ENCODE measurements at regions not wholly inside any gene's neighbourhood (a gene's known extent, or its start where the extent isn't known, plus 50 kb on each side); places are given as distances from the start of the nearest gene placed in this dataset.

DNA sequence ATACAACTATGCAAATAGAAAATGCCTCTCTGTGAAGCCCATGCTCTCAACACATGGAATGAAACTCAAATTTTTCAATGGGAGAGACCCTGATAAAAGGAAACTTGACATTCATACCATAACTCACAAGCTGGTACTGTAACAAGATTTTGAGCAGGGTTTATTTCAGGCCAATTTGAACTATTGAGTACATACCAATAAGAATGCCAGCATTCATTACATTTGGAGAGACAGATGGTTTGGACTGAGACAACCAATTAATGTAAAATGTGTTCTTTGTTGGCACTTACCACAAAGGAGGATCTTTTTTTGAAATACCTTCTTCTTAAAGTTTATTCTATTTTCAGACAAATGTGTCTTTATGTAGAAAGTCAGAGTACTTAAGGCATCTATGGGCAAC is 1357.0 kb upstream of the GOT2 start:
- in situ Hi-C loops (cut with HindIII; ENCODE audit: extremely low pct_ligation_motif_present, low pct_unique_long_range_greater_than_20kb): no loop called here
- ATAC-seq: no peak
- no peak overlapping the region for H3K4me2 ChIP-seq (ENCODE audit: low read depth, low read length)

More for the DNA sequence above, 1357.0 kb upstream of the GOT2 start:
- Histone ChIP-seq H3K36me3 (replicated peaks in 1 of 2; ENCODE audit: control insufficient read depth in 1 of 2, insufficient read depth in 2 of 2, low read length in 2 of 2) (no peaks in the 10 kb centered on the region), H3K4me3 (replicated peaks in 1 of 3; ENCODE audit: insufficient read depth in 1 of 3, low read depth in 2 of 3, low read length in 3 of 3) (no peak overlapping the region), H3K27ac (ENCODE audit: extremely low read length, insufficient read depth, low read length) (no peak overlapping the region), H3K9me3 (ENCODE audit: low read length) (peaks cover 59% of the 10 kb centered on the region), H3K27me3 (ENCODE audit: control insufficient read depth in 1 of 2, insufficient read depth in 2 of 2, low read length in 2 of 2) (no peaks in the 10 kb centered on the region), H3K4me1 (ENCODE audit: insufficient read depth, low read length) (no peaks in the 10 kb centered on the region), H3K9ac (ENCODE audit: insufficient read depth, low read depth, low read length) (no peak overlapping the region), H4K20me1 (ENCODE audit: insufficient read depth, low read length) (no peaks in the 10 kb centered on the region), H3K79me2 (ENCODE audit: insufficient read depth, low read length) (no peaks in the 10 kb centered on the region), H2AFZ (ENCODE audit: low read length) (no peak overlapping the region)
- ChIA-PET CTCF (ENCODE audit: low intra/inter-chr PET ratio, low total read pairs) (no interaction called here), POLR2A (no interaction called here)
- FAIRE-seq: no peak
- TF ChIP-seq ATAD3A (CRISPR knock-in tag; IDR thresholded peaks at IDR 0.05): no peak
- no peak for TF ChIP-seq RAD51 (IDR thresholded peaks at IDR 0.05; ENCODE audit: borderline replicate concordance)
- no peak for TF ChIP-seq ZNF562 (CRISPR knock-in tag; IDR thresholded peaks at IDR 0.05; ENCODE audit: borderline replicate concordance)
- TF ChIP-seq, protein P1, sequence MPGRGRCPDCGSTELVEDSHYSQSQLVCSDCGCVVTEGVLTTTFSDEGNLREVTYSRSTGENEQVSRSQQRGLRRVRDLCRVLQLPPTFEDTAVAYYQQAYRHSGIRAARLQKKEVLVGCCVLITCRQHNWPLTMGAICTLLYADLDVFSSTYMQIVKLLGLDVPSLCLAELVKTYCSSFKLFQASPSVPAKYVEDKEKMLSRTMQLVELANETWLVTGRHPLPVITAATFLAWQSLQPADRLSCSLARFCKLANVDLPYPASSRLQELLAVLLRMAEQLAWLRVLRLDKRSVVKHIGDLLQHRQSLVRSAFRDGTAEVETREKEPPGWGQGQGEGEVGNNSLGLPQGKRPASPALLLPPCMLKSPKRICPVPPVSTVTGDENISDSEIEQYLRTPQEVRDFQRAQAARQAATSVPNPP (CRISPR knock-in tag; IDR thresholded peaks at IDR 0.05): no peak
- TF ChIP-seq ZNF660 (CRISPR knock-in tag; IDR thresholded peaks at IDR 0.05; ENCODE audit: borderline replicate concordance, low read depth): no peak
- TF ChIP-seq ZNF747 (CRISPR knock-in tag; IDR thresholded peaks at IDR 0.05; ENCODE audit: borderline replicate concordance): no peak
- no peak for TF ChIP-seq CCAR2 (optimal IDR thresholded peaks at IDR 0.05; ENCODE audit: low read depth, low read length)
- TF ChIP-seq SMARCC2 (IDR thresholded peaks at IDR 0.05): no peak
- TF ChIP-seq ZNF558 (CRISPR knock-in tag; IDR thresholded peaks at IDR 0.05; ENCODE audit: borderline replicate concordance): no peak
- TF ChIP-seq, protein P2, sequence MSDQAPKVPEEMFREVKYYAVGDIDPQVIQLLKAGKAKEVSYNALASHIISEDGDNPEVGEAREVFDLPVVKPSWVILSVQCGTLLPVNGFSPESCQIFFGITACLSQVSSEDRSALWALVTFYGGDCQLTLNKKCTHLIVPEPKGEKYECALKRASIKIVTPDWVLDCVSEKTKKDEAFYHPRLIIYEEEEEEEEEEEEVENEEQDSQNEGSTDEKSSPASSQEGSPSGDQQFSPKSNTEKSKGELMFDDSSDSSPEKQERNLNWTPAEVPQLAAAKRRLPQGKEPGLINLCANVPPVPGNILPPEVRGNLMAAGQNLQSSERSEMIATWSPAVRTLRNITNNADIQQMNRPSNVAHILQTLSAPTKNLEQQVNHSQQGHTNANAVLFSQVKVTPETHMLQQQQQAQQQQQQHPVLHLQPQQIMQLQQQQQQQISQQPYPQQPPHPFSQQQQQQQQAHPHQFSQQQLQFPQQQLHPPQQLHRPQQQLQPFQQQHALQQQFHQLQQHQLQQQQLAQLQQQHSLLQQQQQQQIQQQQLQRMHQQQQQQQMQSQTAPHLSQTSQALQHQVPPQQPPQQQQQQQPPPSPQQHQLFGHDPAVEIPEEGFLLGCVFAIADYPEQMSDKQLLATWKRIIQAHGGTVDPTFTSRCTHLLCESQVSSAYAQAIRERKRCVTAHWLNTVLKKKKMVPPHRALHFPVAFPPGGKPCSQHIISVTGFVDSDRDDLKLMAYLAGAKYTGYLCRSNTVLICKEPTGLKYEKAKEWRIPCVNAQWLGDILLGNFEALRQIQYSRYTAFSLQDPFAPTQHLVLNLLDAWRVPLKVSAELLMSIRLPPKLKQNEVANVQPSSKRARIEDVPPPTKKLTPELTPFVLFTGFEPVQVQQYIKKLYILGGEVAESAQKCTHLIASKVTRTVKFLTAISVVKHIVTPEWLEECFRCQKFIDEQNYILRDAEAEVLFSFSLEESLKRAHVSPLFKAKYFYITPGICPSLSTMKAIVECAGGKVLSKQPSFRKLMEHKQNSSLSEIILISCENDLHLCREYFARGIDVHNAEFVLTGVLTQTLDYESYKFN (CRISPR knock-in tag; conservative IDR thresholded peaks at IDR 0.05): no peak
- no peak for TF ChIP-seq ZNF790 (CRISPR knock-in tag; IDR thresholded peaks at IDR 0.05; ENCODE audit: borderline replicate concordance)
- TF ChIP-seq, protein P3, sequence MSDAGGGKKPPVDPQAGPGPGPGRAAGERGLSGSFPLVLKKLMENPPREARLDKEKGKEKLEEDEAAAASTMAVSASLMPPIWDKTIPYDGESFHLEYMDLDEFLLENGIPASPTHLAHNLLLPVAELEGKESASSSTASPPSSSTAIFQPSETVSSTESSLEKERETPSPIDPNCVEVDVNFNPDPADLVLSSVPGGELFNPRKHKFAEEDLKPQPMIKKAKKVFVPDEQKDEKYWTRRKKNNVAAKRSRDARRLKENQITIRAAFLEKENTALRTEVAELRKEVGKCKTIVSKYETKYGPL (CRISPR knock-in tag; IDR thresholded peaks at IDR 0.05): no peak
- no peak for TF ChIP-seq RFXAP (CRISPR knock-in tag; IDR thresholded peaks at IDR 0.05; ENCODE audit: borderline replicate concordance)
- TF ChIP-seq, protein P4, sequence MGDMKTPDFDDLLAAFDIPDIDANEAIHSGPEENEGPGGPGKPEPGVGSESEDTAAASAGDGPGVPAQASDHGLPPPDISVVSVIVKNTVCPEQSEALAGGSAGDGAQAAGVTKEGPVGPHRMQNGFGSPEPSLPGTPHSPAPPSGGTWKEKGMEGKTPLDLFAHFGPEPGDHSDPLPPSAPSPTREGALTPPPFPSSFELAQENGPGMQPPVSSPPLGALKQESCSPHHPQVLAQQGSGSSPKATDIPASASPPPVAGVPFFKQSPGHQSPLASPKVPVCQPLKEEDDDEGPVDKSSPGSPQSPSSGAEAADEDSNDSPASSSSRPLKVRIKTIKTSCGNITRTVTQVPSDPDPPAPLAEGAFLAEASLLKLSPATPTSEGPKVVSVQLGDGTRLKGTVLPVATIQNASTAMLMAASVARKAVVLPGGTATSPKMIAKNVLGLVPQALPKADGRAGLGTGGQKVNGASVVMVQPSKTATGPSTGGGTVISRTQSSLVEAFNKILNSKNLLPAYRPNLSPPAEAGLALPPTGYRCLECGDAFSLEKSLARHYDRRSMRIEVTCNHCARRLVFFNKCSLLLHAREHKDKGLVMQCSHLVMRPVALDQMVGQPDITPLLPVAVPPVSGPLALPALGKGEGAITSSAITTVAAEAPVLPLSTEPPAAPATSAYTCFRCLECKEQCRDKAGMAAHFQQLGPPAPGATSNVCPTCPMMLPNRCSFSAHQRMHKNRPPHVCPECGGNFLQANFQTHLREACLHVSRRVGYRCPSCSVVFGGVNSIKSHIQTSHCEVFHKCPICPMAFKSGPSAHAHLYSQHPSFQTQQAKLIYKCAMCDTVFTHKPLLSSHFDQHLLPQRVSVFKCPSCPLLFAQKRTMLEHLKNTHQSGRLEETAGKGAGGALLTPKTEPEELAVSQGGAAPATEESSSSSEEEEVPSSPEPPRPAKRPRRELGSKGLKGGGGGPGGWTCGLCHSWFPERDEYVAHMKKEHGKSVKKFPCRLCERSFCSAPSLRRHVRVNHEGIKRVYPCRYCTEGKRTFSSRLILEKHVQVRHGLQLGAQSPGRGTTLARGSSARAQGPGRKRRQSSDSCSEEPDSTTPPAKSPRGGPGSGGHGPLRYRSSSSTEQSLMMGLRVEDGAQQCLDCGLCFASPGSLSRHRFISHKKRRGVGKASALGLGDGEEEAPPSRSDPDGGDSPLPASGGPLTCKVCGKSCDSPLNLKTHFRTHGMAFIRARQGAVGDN (CRISPR knock-in tag; IDR thresholded peaks at IDR 0.05): no peak
- no peak for TF ChIP-seq TAF1 (CRISPR knock-in tag; IDR thresholded peaks at IDR 0.05)
- no peak for TF ChIP-seq ZNF83 (CRISPR knock-in tag; IDR thresholded peaks at IDR 0.05; ENCODE audit: borderline replicate concordance)
- intact Hi-C loops (cut with micrococcal nuclease; ENCODE audit: unreplicated experiment): no loop called here
- no peak for DNase-seq (ENCODE audit: low spot score)
- BruUV-seq (replicated peaks): no TSS peak

All from HepG2 (cell line).